NB4 (cell line): ENCODE measurements at regions not wholly inside any gene's neighbourhood (a gene's known extent, or its start where the extent isn't known, plus 50 kb on each side); places are given as distances from the start of the nearest gene placed in this dataset.

Experiments used
- DNase-seq: peaks from one replicate; pipeline ENCODE4 v3.0.0; 2010; ENCODE audit warnings: low read depth
- H3K4me3 ChIP-seq: one replicate; pipeline ENCODE4 v1.5.1; 2011; ENCODE audit warnings: mild to moderate bottlenecking, low read depth, low read length, moderate library complexity
- CTCF ChIP-seq: IDR thresholded peaks from one replicate; pipeline ENCODE4 v1.5.1; 2012; ENCODE audit warnings: low read depth, low read length
- MAX ChIP-seq: IDR thresholded peaks from 2 replicates; pipeline ENCODE4 v1.6.1; 2011; ENCODE audit warnings: low read depth, low read length
- MYC ChIP-seq: IDR thresholded peaks from 2 replicates; pipeline ENCODE4 v1.6.1; 2011; ENCODE audit warnings: low read depth, low read length
- POLR2A ChIP-seq: IDR thresholded peaks from 2 replicates; pipeline ENCODE4 v1.6.1; 2011; ENCODE audit warnings: mild to moderate bottlenecking; ENCODE audit not compliant: insufficient read length; ENCODE audit errors: extremely low read depth

- TF ChIP-seq CTCF (no peak), POLR2A (no peak), MAX (no peak), MYC (no peak)
- peak overlapping the region; percentile 5 for H3K4me3 ChIP-seq
- DNase-seq = peak; percentile 96
Measured at GRCh38 chr7:16933296-16934279, 51.8 kb upstream of the AGR3 start.

- H3K4me3 ChIP-seq = no peak overlapping the region
- TF ChIP-seq MAX (no peak), MYC (no peak), CTCF (no peak), POLR2A (no peak)
- DNase-seq = peak; percentile 81
Measured at GRCh38 chr7:16934722-16935340, 53.0 kb upstream of the AGR3 start.

GRCh38 chr7:16935341-16935735 lies 53.6 kb upstream of the AGR3 start:
- H3K4me3 ChIP-seq = no peak overlapping the region
- DNase-seq = peak; percentile 33
- TF ChIP-seq CTCF (no peak), POLR2A (no peak), MAX (no peak), MYC (no peak)

GRCh38 chr7:16936626-16937422 lies 55.0 kb upstream of the AGR3 start:
- no peak overlapping the region for H3K4me3 ChIP-seq
- no peak for TF ChIP-seq POLR2A
- TF ChIP-seq CTCF = no peak
- TF ChIP-seq MYC = no peak
- no peak for TF ChIP-seq MAX
- DNase-seq = no peak

- no peak overlapping the region for H3K4me3 ChIP-seq
- DNase-seq = no peak
- TF ChIP-seq MAX (no peak), MYC (no peak), CTCF (no peak), POLR2A (no peak)
Measured at GRCh38 chr7:16939161-16939560, 57.4 kb upstream of the AGR3 start.
